Ramos (cell line): ENCODE measurements at regions not wholly inside any gene's neighbourhood (a gene's known extent, or its start where the extent isn't known, plus 50 kb on each side); places are given as distances from the start of the nearest gene placed in this dataset.
"Not testable (repeated sequence)": the region's sequence is repeated elsewhere in the genome, so short reads cannot be mapped to it uniquely, and the experiment has no call there.

ENCODE experiments used
- in situ Hi-C: fragments of 300-500 bp; cut with MboI; formaldehyde crosslinking; loops from one replicate; pipeline ENCODE4 v1.14.3; 2022; ENCODE audit warnings: low sequenced_read_pairs; ENCODE audit not compliant: unreplicated experiment

GRCh38 chr9:84499969-84500582 is 159.5 kb upstream of the SLC28A3 start:
- in situ Hi-C loops = no loop called here

GRCh38 chr9:84500826-84501225 is 160.3 kb upstream of the SLC28A3 start:
- in situ Hi-C loops = no loop called here

- in situ Hi-C loops = no loop called here
Measured at GRCh38 chr9:84501587-84501986, 161.0 kb upstream of the SLC28A3 start.

- in situ Hi-C loops = no loop called here
Measured at GRCh38 chr9:84502066-84502465, 161.5 kb upstream of the SLC28A3 start.

- in situ Hi-C loops = no loop called here
Measured at GRCh38 chr9:84504360-84504759, 163.8 kb upstream of the SLC28A3 start.

- in situ Hi-C loops = no loop called here
Measured at GRCh38 chr9:84511651-84512050, 157.9 kb upstream of the NTRK2 start.

GRCh38 chr9:84512493-84512892 is 157.0 kb upstream of the NTRK2 start:
- in situ Hi-C loops = no loop called here

- in situ Hi-C loops = no loop called here
Measured at GRCh38 chr9:84513473-84513872, 156.1 kb upstream of the NTRK2 start.

GRCh38 chr9:84513979-84514378 is 155.6 kb upstream of the NTRK2 start:
- in situ Hi-C loops = no loop called here

- in situ Hi-C loops = no loop called here
Measured at GRCh38 chr9:84514421-84514820, 155.1 kb upstream of the NTRK2 start.

GRCh38 chr9:84517026-84517425 is 152.5 kb upstream of the NTRK2 start:
- in situ Hi-C loops = no loop called here

- in situ Hi-C loops = no loop called here
Measured at GRCh38 chr9:84519413-84519812, 150.1 kb upstream of the NTRK2 start.

- in situ Hi-C loops = no loop called here
Measured at GRCh38 chr9:84521208-84521607, 148.3 kb upstream of the NTRK2 start.

GRCh38 chr9:84526211-84526610 is 143.3 kb upstream of the NTRK2 start:
- in situ Hi-C loops = not testable (repeated sequence)

GRCh38 chr9:84527060-84527720 is 142.3 kb upstream of the NTRK2 start:
- in situ Hi-C loops = not testable (repeated sequence)

GRCh38 chr9:84535973-84536372 is 133.6 kb upstream of the NTRK2 start:
- in situ Hi-C loops = not testable (repeated sequence)

GRCh38 chr9:84538879-84539278 is 130.7 kb upstream of the NTRK2 start:
- in situ Hi-C loops = no loop called here

GRCh38 chr9:84542554-84542953 is 127.0 kb upstream of the NTRK2 start:
- in situ Hi-C loops = no loop called here

GRCh38 chr9:84554069-84554664 is 115.4 kb upstream of the NTRK2 start:
- in situ Hi-C loops = no loop called here

GRCh38 chr9:84556556-84556955 is 113.0 kb upstream of the NTRK2 start:
- in situ Hi-C loops = no loop called here

GRCh38 chr9:84557751-84558150 is 111.8 kb upstream of the NTRK2 start:
- in situ Hi-C loops = no loop called here

GRCh38 chr9:84563691-84564090 is 105.8 kb upstream of the NTRK2 start:
- in situ Hi-C loops = no loop called here
